ENCODE measurements at regions not wholly inside any gene's neighbourhood (a gene's known extent, or its start where the extent isn't known, plus 50 kb on each side); places are given as distances from the start of the nearest gene placed in this dataset.

GRCh38 chr15:95536638-95537037 lies 793.9 kb upstream of the NR2F2 start:
- H4K5ac ChIP-seq (ENCODE audit: insufficient read length, low read depth, low read length): no peak overlapping the region
- H2AK5ac ChIP-seq (ENCODE audit: low read depth, low read length): no peak overlapping the region
- no peak overlapping the region for H3K14ac ChIP-seq (ENCODE audit: insufficient read length)
- no peak overlapping the region for H3K4ac ChIP-seq (replicated peaks; ENCODE audit: insufficient read length, low read depth, low read length)
- FAIRE-seq (no peak), DNase-seq (ENCODE audit: low read depth in 1 of 2, low spot score in 2 of 2) (no peak)
- no peak overlapping the region for H3K18ac ChIP-seq (ENCODE audit: extremely low read depth, low read length)
- POLR2A ChIA-PET (ENCODE audit: partially characterized antibody): no interaction called here
- no peaks in the 10 kb centered on the region for H3K9me3 ChIP-seq (ENCODE audit: insufficient read depth in 2 of 2, low read depth in 1 of 2, low read length in 1 of 2)
- TF ChIP-seq HDAC6 (IDR thresholded peaks at IDR 0.05; ENCODE audit: low read depth, low read length) (no peak), TAF7 (optimal IDR thresholded peaks at IDR 0.05; ENCODE audit: borderline replicate concordance, low read depth, low read length) (no peak), CBX5 (IDR thresholded peaks at IDR 0.05; ENCODE audit: low read depth, low read length) (no peak), CBX8 (IDR thresholded peaks at IDR 0.05; ENCODE audit: borderline replicate concordance, low read depth, low read length) (no peak), ATF2 (IDR thresholded peaks at IDR 0.05; ENCODE audit: low read length) (no peak), RFX5 (IDR thresholded peaks at IDR 0.05; ENCODE audit: borderline replicate concordance, low read depth, low read length) (no peak), SP2 (IDR thresholded peaks at IDR 0.05; ENCODE audit: low read length) (no peak), SP1 (IDR thresholded peaks at IDR 0.05; ENCODE audit: low read depth, low read length) (no peak), RBBP5 (IDR thresholded peaks at IDR 0.05; ENCODE audit: borderline replicate concordance, low read depth, low read length) (no peak)
- no peak overlapping the region for H4K91ac ChIP-seq (replicated peaks; ENCODE audit: insufficient read length, low read length)
- H3K9ac ChIP-seq (replicated peaks in 1 of 4; ENCODE audit: extremely low read depth in 1 of 4, low read depth in 3 of 4, low read length in 3 of 4): no peak overlapping the region
- no peaks in the 10 kb centered on the region for H3K4me1 ChIP-seq (replicated peaks in 1 of 4; ENCODE audit: control insufficient read depth in 3 of 4, insufficient read depth in 4 of 4, low read length in 3 of 4)
- CTCF ChIA-PET (ENCODE audit: partially characterized antibody): interaction anchor here (0.5 to 0.7 kb wide), 2 partner anchors 262 to 388 kb away, joined by 4 read pairs; no protein-coding TSS in a partner anchor
- H3K79me2 ChIP-seq (ENCODE audit: control insufficient read depth in 1 of 2, insufficient read depth in 2 of 2, low read length in 2 of 2): no peaks in the 10 kb centered on the region
- H2BK20ac ChIP-seq (ENCODE audit: low read length): no peak overlapping the region
- H3K56ac ChIP-seq (replicated peaks; ENCODE audit: insufficient read length, low read depth, low read length): no peak overlapping the region
- no peak overlapping the region for H2BK12ac ChIP-seq (ENCODE audit: low read depth, low read length)
- no peaks in the 10 kb centered on the region for H3K36me3 ChIP-seq (ENCODE audit: control insufficient read depth in 2 of 4, insufficient read depth in 4 of 4, low read length in 3 of 4)
- no peak overlapping the region for H2AFZ ChIP-seq (ENCODE audit: low read length)
- no peaks in the 10 kb centered on the region for H3K27me3 ChIP-seq (replicated peaks in 1 of 4; ENCODE audit: control insufficient read depth in 3 of 4, extremely low read depth in 1 of 4, insufficient read depth in 3 of 4, low read length in 3 of 4)
- H3K4me3 ChIP-seq (ENCODE audit: extremely low read depth in 1 of 4, insufficient read depth in 2 of 4, low read depth in 3 of 4, low read length in 4 of 4): no peak overlapping the region
- H3K23ac ChIP-seq (ENCODE audit: insufficient read length): no peak overlapping the region
- H3K79me1 ChIP-seq (ENCODE audit: low read depth, low read length): no peaks in the 10 kb centered on the region
- no peaks in the 10 kb centered on the region for H4K20me1 ChIP-seq (replicated peaks in 1 of 2; ENCODE audit: control insufficient read depth in 1 of 2, insufficient read depth in 2 of 2, low read length in 2 of 2)
- H2BK15ac ChIP-seq (ENCODE audit: low read length): no peak overlapping the region
- H3K4me2 ChIP-seq (ENCODE audit: insufficient read depth in 1 of 2, low read depth in 2 of 2, low read length in 2 of 2): no peak overlapping the region
- H4K8ac ChIP-seq (ENCODE audit: extremely low read depth, insufficient read depth, low read length): no peak overlapping the region
- no peak overlapping the region for H3K27ac ChIP-seq (ENCODE audit: low read depth, low read length)
- H2BK120ac ChIP-seq (replicated peaks; ENCODE audit: low read depth, low read length): no peak overlapping the region
- no peak overlapping the region for H2BK5ac ChIP-seq (ENCODE audit: low read depth, low read length)
- no peaks in the 10 kb centered on the region for H3K23me2 ChIP-seq (ENCODE audit: low read depth, low read length)
- WGBS, 2 experiments (ENCODE audit: extremely low coverage in 1 of 2, insufficient coverage in 1 of 2, insufficient read length in 1 of 2, insufficient replicate concordance in 2 of 2, low coverage in 1 of 2, low lambda C conversion rate in 2 of 2, missing lambda C conversion rate in 1 of 2): 91% methylated on average over 11 of the region's 11 CpGs; no CpG with 5 or more reads in 1 of the 2 experiments

All from H1 (cell line).